DND-41 (cell line): ENCODE measurements at regions not wholly inside any gene's neighbourhood (a gene's known extent, or its start where the extent isn't known, plus 50 kb on each side); places are given as distances from the start of the nearest gene placed in this dataset.

Experiments used
- CTCF ChIP-seq: IDR thresholded peaks from 2 replicates; pipeline ENCODE4 v1.5.1; 2012; ENCODE audit warnings: borderline replicate concordance, low read length, moderate library complexity, mild to moderate bottlenecking; ENCODE audit not compliant: poor library complexity, severe bottlenecking; ENCODE audit errors: extremely low read depth
- EZH2 ChIP-seq: IDR thresholded peaks from 3 replicates; pipeline ENCODE4 v1.6.1; 2012; ENCODE audit warnings: borderline replicate concordance, low read depth, mild to moderate bottlenecking, moderate library complexity, low read length, inconsistent platforms; ENCODE audit not compliant: severe bottlenecking

DNA sequence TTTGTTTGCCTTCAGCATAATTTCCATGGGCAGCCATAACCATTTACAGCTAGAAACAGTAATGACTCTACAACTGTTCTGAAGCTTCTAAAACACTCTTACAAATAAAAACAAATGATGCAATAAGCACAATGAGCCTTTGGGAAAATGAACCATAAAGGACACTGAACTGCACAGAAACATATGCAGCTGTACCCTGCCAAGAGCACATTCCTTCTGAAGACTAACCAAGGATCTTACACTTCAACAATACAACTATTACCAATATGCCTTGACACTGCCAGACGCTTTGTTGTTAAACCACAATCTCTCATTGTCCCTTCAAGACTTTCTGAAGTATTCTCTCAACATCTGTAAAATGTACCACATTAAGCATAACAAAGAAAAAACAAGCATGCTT is 104.2 kb upstream of the HMHB1 start:
- TF ChIP-seq CTCF (no peak), EZH2 (no peak)
